GM13976 (cell line): ENCODE measurements at regions not wholly inside any gene's neighbourhood (a gene's known extent, or its start where the extent isn't known, plus 50 kb on each side); places are given as distances from the start of the nearest gene placed in this dataset.
"Not testable (repeated sequence)": the region's sequence is repeated elsewhere in the genome, so short reads cannot be mapped to it uniquely, and the experiment has no call there.

ENCODE experiments used
- DNase-seq: peaks from one replicate; pipeline ENCODE4 v3.0.0; 2012; ENCODE audit warnings: low spot score
- CTCF ChIP-seq: IDR thresholded peaks from 2 replicates; pipeline ENCODE4 v1.5.1; 2012; ENCODE audit warnings: borderline replicate concordance, mild to moderate bottlenecking; ENCODE audit not compliant: insufficient read depth; ENCODE audit errors: extremely low read depth, missing control alignments, control extremely low read depth
- in situ Hi-C: fragments of 300-500 bp; cut with MboI; formaldehyde crosslinking; loops from one replicate; pipeline ENCODE4 v1.12.0; 2022; ENCODE audit warnings: low sequenced_read_pairs, mixed read lengths, inconsistent platforms; ENCODE audit not compliant: unreplicated experiment

- DNase-seq, result no peak
- in situ Hi-C loops, result no loop called here
- no peak for TF ChIP-seq CTCF
These were observed 90.9 kb downstream of the MTERF1 start for GRCh38 chr7:91789558-91789957.

GRCh38 chr7:91790646-91791045, 89.9 kb downstream of the MTERF1 start:
- in situ Hi-C loops, result not testable (repeated sequence)

GRCh38 chr7:91796122-91796521, 84.4 kb downstream of the MTERF1 start:
- DNase-seq, result no peak
- no peak for TF ChIP-seq CTCF
- in situ Hi-C loops, result no loop called here

More at GRCh38 chr7:91790646-91791045, 89.9 kb downstream of the MTERF1 start:
- not testable (repeated sequence) for DNase-seq

- no peak for DNase-seq
- TF ChIP-seq CTCF, result no peak
- in situ Hi-C loops, result no loop called here
These were observed 82.1 kb downstream of the MTERF1 start for GRCh38 chr7:91798425-91798824.

- in situ Hi-C loops, result no loop called here
- no peak for DNase-seq
- no peak for TF ChIP-seq CTCF
These were observed 80.1 kb downstream of the MTERF1 start for GRCh38 chr7:91800389-91800788.

- TF ChIP-seq CTCF, result no peak
- no peak for DNase-seq
- in situ Hi-C loops, result no loop called here
These were observed 79.0 kb downstream of the MTERF1 start for GRCh38 chr7:91801331-91801983.

- TF ChIP-seq CTCF, result no peak
- in situ Hi-C loops, result no loop called here
- no peak for DNase-seq
These were observed 69.3 kb downstream of the MTERF1 start for GRCh38 chr7:91811236-91811635.
